DMS114 treated with DMSO at 0.1 percent for 48 hours (cell line): ENCODE measurements at regions not wholly inside any gene's neighbourhood (a gene's known extent, or its start where the extent isn't known, plus 50 kb on each side); places are given as distances from the start of the nearest gene placed in this dataset.
"Not testable (repeated sequence)": the region's sequence is repeated elsewhere in the genome, so short reads cannot be mapped to it uniquely, and the experiment has no call there.

Experiments
- DNase-seq: peaks from one replicate; lab custom pipeline; 2025; ENCODE audit not compliant: unreplicated experiment; lab: John Stamatoyannopoulos, UW

GRCh38 chr3:102676424-102676823, 241.6 kb downstream of the ZPLD1 start:
- no peak for DNase-seq

DNA sequence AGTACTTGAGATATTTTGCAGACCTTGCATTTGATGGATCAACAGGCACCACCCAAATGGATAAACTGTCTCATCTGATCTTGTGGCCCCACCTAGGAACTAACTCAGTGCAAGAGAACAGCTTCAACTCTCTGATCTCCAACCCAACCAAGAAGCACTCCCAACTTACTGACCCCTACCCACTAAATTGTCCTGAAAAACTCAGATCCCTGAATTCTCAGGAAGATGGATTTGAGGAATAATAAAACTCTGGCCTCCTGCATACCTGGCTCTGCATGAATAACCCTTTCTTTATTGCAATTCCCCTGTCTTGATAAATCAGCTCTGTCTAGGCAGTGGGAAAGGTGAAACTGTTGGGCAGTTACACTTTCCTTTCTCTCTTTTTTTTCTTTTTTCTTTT, 247.9 kb downstream of the ZPLD1 start:
- no peak for DNase-seq

DNA sequence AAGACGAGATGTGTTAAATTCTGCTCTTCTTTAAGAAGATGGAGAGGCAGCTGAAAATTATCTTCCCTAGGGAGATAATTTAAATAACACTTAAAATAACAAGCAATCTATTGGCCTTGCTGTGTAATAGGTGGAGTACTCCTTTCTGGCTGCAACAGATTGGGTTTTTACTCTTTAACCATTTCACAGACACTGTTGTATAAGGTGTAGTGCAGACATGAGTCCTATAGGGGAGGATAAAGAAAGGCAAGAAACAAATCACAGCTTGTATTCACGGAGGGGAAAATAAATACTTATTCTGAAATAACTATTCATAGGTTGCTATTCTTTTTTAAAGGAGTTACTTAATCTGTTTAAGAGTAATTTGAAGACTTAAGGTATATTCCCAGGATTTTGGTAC, 252.0 kb downstream of the ZPLD1 start:
- no peak for DNase-seq

DNA sequence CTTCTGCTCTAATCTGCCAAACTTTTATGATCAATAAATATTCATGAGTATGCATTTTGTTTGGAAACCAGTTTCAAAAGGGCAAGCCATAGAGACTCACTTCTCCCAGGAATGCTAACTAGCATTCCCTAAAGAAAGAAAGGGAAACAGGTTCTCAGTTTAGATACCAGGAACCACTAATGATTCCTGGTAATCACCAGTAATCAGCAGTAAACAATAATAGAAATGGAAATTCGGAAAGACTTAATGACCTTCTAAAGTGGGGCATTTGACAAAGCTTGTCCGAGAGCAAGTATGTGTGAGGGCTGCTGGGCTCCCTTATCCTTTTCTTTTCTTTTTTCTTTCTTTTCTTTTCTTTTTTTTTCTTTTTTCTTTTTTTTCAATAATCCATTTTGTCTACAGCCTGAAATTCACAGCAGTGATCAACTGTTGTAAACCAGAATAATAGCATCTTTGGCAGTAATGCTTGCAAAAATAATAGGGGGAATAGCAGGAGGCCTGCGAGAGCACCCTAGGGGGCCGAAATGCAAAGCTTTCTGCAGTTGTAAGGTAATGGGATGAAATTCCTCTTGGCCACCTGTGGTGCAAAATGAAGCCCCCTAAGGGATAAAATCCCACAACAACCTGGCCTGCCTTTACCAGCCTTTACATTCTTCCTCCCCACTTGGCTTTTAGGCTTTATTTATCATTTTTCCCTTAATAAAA, 253.2 kb downstream of the ZPLD1 start:
- no peak for DNase-seq

- DNase-seq = no peak
Observed at GRCh38 chr3:102688556-102688930, 253.7 kb downstream of the ZPLD1 start.

- DNase-seq = no peak
Observed at GRCh38 chr3:102691507-102691906, 256.7 kb downstream of the ZPLD1 start.

DNA sequence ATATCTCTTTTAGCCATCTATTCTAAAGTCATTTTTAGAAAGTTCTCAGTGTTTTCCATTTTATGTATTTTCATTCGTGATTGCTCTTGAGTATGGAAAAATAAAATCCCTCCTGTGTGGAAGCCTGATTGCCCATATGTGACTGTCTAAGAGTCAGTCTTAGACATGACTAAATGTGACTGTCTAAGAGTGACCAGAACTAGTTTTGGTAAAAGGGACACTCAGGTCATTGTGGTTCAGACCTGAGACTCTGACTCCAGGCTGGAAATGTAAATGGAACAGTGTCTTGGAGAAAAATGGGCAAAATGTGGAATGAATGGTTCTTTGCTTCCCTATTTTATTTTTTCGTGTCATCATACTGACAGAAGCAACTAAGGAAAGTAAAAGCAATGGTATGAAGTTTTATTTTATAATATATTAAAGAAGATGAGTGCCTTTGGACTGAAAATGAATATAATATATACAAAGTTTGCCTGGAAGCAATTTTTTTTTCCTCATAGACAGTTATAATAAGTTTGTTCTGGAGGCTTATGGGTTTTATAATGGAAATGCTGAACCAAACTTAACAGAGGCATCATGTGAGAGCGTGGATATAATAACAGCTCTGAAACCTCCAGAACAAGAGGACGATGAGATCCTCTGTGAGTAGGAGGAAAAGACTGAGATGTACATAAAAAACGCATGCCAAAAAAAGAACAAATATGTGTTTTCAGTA, 264.4 kb downstream of the ZPLD1 start:
- DNase-seq = no peak

DNA sequence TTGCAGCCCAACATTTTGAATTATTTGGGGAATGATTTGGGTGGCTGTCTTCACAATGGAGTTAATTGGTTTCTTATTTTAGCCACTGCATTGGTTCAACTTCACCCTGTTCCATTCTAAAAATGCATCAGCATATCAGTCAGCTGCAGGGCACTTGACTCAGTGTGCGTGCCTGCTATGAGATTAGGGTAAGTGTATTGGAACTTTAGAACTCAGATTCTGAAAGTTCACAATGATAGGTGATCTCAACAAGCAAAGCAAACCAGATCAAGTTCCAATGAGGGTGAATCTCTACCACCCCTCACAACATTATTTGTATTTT, 265.0 kb downstream of the ZPLD1 start:
- DNase-seq = no peak

- DNase-seq = no peak
Observed at GRCh38 chr3:102712896-102713295, 278.1 kb downstream of the ZPLD1 start.

GRCh38 chr3:102714567-102714966, 279.8 kb downstream of the ZPLD1 start:
- no peak for DNase-seq

- DNase-seq = no peak
Observed at GRCh38 chr3:102715030-102715697, 280.3 kb downstream of the ZPLD1 start.

DNA sequence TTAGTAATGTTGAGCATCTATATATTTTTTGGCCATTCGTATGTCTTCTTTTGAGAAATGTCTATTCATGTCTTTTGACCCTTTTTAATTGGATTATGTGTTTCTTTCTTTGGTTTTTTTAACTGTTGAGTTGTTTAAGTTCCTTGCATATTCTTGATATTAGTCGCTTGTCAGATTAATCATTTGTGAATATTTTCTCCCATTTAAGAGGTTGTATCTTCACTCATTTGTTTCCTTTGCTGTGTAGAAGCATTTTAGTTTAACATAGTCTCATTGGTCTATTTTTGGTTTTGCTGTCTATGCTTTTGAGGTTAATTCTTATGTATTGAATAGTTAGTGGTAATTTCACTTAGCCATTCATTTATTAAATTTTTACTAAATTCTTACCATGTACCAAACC, 283.8 kb downstream of the ZPLD1 start:
- no peak for DNase-seq

GRCh38 chr3:102722317-102722716, 287.5 kb downstream of the ZPLD1 start:
- no peak for DNase-seq

DNA sequence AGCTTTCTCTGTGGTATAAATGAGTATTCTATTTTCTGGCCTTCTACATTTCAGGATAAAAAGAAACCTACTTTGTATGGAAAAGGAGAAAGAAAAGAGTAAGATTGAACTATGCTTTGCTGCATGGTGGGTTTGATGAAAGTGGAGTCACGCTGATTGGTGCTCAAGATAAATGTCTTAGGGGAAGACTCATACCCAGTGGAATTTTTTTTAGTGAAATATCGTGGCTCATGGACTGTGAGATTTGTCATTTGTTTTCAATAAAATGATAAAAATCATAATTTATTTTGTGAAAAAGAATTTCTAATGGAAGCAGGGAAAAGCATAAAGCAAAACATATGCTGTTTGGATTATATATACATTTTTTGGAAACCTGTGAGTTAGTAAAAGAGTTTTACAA, 292.5 kb downstream of the ZPLD1 start:
- no peak for DNase-seq

DNA sequence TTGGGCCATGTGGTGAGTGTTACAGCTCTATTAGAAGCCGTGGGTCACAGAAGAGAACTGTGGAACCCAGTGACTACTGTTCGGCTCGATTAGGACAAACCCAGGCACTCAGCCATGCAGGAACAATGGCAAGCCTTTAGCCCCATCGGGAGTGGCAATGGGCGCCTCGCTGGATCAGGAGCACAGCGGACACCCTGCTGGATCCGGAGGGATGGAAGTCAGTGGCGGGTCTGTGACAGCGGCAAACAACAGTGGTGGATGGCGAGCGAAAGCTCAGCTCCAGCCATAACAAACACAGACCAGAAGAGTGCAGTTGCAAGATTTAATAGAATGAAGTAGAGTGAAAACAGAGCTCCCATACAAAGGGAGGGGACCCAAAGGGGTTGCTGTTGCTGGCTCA, 297.8 kb downstream of the ZPLD1 start:
- not testable (repeated sequence) for DNase-seq

GRCh38 chr3:102733791-102734563, 299.2 kb downstream of the ZPLD1 start:
- no peak for DNase-seq

DNA sequence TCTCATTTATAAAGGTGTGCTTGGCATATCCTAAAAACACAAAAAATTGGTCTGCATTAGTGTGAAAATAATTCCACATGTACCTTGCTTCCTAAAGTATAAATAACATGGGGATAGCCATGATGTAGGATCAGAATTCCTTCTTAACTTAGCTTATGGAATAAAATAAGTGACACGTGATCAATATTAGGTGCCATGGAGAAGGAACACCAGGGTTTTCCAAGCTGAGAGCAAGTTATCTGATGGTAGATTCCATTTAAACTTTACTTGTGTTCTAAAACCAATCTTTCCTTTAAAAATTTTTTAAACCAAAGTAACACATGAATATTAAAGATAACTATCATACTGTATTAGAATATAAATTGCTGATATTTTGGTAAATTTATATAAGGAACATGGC, 300.5 kb downstream of the ZPLD1 start:
- no peak for DNase-seq

DNA sequence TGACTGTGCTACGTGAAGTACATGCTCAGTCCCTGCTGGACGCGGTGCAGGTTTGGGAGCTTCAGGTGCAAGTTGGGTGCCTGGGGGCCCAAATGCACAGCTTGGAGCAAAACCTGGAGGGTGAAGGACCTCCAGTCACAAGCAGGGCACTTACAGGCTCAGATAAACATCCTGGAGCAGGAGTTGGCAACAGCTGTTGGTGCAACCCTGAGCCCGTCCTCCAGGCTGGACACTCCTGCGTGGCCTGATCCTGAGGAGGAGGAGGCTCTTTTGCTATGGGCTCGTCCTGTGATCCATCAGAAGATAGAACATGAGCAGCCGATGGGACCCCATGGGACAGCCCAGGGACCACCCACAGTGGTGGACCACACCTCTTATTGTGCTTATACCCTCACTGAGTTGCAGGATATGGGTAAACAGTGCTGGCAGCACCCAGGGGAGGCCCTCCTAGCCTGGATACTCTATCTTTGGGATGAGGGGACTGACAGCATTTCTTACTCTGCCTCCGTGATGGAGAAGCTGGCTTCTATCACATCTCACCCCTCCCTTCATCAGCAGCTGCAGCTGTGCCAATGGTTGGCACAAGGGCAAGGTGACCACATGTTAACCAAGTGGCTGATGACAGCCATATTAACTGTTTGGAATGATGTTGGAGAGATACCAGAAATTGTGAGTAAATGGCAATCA, 301.6 kb downstream of the ZPLD1 start:
- DNase-seq = no peak

DNA sequence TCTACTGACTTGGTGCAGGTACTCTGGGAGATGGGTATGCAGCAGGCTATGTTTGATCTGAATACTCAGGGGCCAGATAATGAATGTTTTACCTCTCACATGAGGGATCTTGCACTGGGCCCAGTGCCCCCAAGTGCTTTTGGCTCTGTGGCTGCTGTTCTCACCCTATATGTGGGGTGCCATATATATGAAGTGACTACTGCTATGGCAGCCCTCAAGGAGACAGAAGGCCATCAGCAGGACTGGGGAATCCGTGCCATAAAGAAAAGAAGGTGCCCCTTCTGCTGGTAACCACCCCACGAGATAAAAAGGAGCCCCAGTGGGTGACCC, 302.1 kb downstream of the ZPLD1 start:
- no peak for DNase-seq

DNA sequence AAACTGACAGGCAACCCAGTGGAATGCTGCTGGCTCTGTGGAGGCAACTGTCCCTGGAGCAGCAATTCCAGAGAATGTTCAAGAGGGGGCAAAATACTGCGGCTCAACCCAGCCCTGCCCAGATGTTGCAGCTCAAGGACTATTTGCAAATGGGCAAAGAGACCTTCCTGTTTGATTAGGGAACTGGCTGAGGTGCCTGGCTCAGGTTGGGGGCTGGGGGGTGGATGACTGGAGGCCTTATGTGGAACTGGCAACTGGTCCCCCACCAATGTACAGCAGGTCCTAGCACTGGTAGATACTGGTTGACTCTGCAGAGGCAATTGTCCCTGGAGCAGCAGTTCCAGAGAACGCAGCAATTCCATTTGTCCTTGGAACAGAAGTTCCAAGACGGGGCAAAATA, 302.5 kb downstream of the ZPLD1 start:
- no peak for DNase-seq

GRCh38 chr3:102741105-102741504, 306.3 kb downstream of the ZPLD1 start:
- no peak for DNase-seq
